COR-L47 (cell line): ENCODE measurements at regions not wholly inside any gene's neighbourhood (a gene's known extent, or its start where the extent isn't known, plus 50 kb on each side); places are given as distances from the start of the nearest gene placed in this dataset.
"Not testable (repeated sequence)": the region's sequence is repeated elsewhere in the genome, so short reads cannot be mapped to it uniquely, and the experiment has no call there.

ENCODE experiments used
- DNase-seq: peaks from one replicate; lab custom pipeline; 2025; lab: John Stamatoyannopoulos, UW

DNA sequence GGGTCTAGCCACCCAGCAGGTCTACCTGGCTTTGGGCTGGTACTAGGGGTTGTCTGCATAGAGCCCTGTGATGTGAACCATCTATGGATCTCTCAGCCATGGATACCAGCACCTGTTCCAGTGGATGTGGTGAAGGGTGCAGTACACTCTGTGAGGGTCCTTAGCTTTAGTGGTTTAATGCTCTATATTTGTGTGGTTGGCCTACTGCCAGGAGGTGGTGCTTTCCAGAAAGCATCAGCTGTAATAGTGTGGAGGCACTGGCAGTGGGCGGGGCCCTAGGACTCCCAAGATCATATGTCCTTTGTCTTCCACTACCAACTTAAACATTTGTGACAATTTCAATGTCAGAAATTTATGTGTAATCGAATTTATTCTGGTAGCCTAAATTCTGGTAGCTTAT lies 1065.1 kb downstream of the RPIA start:
- DNase-seq: not testable (repeated sequence)

DNA sequence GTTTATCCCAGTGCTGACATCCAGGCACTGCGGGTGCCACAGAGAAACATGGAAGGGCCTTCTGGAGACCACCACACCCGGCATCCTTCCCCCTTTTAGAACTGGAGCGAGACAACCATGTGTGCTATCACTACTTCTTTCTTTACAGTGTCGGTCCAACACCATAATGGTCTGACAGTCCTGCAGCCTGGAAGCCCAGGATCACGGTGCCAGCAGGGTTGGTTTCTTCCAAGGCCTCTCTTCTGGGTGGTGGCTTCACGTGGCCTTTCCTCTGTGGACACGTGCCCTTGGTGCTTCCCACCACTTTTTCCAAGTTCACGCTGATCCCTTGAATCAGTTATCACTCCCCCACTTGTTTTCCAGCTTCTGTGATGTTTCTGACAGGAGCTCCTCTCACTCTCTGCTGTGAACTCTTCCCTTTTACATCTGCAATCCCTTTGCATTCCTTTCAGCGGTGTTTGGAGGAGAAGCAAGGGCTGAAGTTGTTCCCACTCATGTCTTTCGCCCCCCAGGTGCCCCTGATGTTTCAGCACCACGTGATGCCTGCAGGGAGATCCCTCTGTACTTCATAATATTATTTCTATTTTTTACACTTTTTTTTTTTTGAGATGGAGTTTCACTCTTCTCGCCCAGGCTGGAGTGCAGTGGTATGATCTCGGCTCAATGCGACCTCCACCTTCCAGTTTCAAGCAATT lies 1067.0 kb downstream of the RPIA start:
- DNase-seq: not testable (repeated sequence)

DNA sequence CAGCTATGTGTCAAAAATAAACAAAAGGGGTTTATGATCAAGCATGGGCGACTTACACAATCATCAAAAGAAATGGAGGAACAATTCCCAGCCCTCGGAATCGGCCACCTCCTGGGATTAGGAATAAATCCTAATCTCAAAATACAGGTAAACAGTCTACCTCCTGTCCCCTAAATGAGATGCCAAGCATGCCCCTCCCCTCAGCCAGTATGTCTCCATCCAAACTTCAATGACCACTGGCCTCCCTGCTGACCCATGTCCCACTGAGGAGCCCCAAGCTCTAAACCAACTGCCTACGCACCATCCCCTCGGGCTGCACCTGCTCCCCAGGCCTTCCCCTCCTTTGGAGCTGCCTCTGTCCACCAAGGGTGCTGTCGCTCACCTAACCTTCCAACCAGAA lies 1069.3 kb downstream of the RPIA start:
- DNase-seq: not testable (repeated sequence)

DNA sequence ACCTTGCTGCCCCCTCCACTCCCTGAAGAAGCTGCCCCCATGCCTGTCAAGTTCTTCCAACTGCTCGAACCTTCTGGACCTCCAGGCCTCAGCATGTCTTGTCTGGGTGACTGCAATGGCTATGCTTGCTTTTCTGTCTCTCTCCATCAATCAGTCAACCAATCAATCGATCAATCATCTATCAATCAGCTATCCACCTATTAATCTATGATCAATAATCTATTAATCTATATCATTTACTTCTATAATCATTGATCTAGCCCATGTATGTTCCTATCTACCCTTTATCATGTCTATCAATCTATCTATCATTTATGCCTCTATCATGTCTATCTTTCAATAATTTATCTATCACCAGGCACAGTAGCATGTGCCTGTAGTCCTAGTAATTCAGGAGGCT lies 1069.7 kb downstream of the RPIA start:
- not testable (repeated sequence) for DNase-seq

DNA sequence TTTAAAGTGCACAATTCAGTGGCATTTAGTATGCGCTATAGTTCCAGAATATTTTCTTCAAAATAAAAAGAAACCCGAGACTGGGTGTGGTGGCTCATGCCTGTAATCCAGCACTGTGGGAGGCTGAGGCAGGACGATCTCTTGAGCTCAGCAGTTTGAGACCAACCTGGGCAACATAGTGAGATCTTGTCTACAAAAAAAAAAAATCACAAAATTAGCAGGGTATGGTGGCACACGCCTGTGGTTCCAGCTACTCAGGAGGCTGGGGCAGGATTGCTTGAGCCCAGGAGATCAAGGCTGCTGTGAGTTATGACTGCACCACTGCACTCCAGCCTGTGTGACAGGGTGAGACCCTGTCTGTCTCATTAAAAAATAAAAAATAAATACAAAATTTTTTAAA lies 1070.4 kb downstream of the RPIA start:
- not testable (repeated sequence) for DNase-seq

DNA sequence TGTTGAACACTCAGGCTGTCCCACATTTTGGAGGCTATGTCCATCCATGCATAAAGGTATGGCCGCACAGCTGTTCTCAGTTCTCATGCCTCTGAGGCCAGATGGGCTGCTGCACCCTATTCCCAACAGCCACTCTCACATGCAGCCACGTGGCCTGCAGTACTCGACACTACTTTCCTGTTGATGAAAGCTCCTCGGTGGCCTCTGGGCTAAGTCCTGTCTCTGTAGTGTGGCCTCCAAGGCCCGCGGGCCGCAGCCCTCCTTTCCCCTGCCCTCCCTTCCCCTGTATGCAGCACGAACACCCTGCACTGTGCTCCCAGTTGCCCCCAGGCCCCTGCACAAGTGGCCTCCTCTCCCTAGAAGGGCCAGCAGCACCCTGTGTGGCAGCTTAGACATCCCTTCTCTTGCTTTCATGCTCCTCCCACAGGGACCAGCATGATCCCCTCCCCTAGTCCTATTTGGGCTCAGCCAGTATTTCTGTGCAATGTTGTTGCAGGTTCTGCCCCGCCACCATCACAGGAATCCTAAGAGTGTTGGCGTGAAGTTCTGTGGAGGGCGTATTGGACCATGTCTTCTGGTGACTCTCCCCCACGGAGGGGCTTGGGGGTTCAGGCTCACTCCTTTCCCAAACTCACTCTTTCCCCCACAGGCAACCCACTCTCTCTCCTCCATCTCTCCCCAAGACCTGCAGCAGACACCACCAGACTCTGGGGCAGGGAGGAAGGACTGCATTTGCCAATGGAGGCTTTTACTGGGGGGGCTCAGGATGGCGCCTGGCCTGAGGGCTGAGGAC lies 1071.2 kb downstream of the RPIA start:
- not testable (repeated sequence) for DNase-seq

DNA sequence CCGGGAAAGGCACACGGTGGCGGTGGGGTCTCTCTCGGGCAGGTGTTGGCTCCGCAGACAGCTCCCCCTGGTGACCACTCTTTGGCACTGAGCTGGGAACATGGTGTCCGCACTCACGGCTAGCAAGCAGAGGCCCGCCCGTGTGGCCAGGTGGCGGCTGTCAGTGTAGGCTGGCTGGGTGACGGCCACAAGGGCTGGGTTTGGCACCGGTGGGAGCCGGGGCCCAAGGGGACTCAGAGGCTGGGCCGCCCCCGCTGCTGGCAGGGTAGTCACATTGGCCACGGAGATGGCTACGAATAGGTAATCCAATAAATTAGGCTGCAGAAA lies 1071.7 kb downstream of the RPIA start:
- DNase-seq: no peak

DNA sequence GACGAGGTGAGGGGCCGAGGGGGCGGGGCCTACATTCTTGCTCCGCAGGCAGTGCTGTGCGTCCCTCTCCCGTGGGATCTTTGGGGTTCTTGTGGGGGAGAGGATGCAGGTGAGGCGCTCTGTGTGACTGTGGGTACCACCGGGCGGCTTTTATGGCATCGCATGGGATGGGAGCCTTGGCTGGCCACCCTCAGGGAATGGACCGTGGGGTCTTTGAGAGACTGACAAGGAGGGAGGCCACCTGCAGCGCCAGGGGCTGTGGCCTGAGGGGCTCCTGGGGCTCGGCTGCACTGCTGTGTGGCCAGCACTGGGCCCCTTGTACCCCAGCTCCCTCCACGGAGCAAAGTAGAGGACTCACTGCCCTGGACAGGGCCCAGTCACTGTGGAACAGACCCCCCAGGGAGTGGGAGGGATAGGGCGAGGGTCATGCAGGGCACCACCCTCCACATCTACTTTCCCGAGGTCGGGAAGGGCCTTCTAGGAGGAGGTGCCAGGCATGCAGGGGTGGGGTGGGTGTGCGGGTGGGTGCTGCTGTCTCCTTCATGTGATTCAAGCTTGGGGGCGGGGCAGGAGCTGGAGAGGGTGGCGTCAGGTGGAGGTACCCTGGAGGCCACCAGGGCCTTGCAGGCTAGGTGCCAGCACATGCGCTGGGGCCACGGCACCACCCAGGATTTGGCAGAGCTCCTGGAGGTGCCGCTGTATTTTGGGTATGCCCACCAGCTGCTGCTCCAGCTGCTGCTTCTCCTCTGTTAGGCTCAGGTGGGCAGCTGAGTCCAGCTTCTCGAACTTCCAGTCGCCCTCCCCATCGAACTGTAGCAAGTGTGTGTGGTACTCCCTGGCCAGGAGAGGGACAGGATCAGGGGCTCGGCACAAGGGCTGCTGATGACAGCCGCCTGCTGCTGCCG lies 1072.4 kb downstream of the RPIA start:
- DNase-seq: no peak

DNA sequence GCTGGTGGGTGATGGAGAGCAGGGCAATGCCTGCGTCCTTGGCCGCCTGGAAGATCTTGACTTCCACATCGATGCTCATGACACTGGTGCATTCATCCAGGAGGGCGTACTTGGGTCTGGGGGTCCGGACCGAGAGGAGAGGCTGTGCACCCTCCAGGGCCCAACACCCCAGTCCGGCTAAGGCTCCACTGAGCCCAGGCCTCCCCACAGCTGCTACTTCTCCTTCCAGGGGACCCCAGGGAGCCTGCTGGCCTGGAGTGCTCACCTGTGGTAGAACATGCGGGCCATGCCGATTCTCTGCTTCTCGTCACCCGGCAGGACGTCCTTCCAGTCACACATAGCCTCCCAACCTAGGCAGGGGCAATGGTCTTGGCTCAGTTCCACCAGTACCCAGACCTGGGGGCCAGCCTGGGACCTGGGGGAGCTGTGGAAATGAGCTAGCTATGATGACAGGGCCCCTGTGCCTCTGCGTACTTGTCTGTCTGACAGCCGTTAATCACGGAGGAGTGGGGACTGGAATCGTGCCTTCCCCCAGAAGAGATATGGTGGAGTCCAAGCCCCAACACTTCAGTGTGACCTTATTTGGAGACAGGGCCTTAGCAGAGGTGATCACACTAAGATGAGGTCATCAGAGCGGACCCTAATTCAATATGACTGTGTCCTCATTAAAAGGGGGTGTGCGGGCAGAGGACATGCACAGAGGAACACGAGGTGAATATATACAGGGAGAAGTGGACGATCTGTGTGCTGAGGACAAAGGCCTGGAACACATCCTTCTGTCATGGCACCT lies 1073.3 kb downstream of the RPIA start:
- DNase-seq: not testable (repeated sequence)

DNA sequence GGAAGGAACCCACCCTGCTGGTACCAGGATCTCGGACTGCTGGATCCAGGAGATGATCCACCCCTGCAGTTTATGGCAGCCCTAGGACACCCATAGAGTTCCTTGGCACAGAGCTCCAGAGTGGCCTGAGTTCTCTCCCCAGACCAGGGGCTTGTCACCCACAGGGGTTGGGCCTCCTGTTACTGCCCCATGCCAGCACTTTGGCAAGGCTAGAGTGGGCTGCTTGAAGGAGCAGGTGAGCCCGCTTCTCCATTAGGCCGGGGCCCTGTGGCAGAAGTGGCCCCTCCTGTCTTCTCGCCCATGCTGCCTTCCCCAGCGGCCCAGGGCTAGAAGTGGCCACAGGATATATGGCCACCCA lies 1073.9 kb downstream of the RPIA start:
- not testable (repeated sequence) for DNase-seq

DNA sequence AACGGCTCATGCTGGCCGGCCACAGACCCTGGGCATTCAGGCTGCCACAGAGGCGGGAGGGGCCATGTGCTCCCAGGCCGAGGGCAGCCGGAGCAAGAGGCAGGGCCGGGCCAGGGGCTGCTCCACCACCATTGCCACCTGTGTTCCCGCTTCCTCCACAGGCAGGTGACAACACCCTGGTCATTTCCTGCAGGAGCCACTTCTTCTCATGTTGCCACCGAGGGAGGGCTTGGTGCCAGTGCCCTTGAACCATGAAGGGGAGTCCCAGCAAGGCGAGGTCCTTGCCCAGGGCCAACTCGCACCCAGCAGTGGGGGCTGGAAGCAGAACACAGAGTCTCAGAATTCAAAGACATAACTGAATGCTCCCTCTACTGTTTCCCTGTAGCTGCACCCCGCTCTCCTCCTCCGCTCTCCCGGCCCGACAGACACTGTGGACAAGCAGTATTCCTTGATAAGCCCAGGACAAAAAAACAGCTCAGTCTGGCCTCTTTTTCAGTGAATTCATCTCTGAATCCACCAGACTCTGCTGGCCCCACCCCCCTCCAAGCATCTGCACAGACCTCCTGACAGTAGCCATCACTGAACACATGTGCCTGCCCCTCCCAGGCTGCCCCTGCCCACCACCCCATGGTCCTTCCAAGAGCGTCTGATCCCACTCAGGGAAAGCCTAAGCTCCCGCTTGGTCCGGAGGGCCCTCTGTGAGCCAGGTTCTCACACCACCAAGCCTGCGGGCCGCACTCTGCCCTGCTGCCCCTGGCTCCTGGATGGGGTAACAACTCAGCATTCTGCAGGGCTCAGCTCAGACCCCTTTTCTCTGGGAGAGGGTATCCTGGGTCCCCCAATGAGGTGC lies 1074.9 kb downstream of the RPIA start:
- not testable (repeated sequence) for DNase-seq

DNA sequence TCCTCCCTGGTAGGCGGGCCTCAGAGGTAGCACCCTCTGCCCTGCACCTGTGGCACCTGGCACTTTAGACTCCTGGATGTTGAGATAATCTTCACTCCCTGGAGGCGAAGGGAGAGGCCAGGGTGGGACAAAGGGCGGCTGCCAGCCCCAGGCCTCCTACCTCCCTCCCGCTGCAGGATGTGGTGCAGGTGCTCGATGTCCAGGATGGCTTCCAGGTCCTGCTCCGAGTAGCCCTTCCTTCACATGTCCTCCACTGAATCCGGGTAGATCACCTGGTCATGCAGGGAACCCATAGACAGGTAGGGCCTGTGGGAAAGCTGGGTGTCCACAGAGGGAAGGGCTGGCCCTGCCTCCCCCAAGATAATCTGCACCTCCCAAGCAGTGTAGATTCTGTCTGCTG lies 1075.6 kb downstream of the RPIA start:
- not testable (repeated sequence) for DNase-seq

DNA sequence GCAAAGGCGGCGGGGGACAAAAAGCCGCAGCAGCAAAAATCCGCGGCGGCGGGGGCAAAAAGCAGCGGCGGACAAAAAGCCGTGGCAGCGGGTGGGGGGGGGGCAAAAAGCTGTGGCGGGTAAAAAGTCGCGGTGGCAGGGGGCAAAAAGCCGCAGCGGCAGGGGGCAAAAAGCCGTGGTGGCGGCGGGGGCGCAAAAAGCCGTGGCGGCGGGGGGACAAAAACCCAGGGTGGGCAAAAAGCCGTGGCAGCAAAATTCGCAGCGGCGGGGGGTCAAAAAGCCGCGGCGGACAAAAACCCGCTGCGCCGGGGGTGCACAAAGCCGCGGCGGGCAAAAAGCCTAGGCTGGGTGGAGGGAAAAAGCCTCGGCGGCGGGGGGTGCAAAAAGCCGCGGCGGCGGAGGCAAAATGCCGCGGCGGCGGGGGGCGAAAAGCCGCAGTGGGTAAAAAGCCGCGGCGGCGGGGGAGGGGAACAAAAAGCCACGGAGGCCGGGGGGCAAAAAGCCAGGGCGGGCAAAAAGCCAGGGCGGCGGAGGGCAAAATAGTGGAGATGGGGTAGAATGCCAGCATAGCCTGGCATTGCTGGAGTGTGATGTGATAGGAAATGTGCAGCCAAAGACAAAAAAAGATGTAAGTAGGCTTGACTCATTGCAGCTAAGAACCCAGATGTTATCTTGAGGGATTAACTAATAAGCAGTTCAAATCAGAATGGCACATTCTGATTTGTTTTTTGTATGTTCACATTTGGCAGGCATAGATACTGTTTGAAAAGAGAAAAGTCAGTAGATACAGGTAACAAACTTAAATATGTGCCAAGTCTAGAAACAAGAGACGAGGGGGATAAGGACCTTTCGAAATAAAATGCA lies 1076.3 kb downstream of the RPIA start:
- no peak for DNase-seq

DNA sequence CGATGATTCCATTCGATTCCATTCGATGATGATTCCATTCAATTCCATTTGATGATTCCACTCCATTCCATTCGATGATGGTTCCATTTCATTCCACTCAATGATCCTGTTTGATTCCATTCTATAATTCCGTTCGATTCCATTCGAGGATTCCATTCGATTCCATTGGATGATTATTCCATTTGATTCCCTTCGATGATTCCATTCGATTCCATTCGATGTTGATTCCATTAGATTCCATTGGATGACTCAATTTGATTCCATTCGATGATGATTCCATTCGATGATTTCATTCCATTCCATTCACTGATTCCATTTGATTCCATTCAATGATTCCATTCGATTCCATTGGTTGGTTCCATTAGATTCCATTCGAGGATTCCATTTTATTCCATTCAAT lies 1084.4 kb downstream of the RPIA start:
- no peak for DNase-seq

DNA sequence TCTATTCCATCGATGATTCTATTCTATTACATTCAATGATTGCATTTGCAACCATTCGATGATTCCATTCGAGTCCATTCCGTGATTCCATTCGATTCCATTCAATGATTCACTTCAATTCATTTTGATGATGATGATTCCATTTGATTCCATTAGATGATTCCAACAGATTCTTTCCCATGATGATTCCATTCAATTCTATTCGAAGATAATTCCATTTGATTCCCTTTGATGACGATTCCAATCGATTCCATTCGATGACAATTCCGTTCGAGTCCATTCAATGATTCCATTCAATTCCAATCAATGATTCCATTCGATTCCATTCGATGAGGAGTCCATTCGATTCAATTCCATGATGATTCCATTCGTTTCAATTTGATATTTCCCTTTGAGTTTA lies 1088.8 kb downstream of the RPIA start:
- DNase-seq: no peak

DNA sequence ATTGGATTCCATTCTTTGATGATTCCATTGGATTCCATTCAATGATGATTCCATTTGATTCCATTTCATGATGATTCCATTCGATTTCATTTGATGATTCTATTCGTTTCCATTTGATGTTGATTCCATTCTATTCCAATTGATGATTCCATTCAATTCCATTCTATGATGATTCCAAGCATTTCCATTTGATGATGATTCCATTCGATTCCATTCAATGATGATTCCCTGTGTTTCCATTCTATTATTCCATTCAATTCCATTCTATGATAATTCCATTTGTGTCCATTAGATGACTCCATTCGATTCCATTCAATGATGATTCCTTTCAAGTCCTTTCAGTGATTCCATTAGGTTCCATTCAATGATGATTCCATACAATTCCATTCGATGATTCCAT lies 1090.5 kb downstream of the RPIA start:
- no peak for DNase-seq

DNA sequence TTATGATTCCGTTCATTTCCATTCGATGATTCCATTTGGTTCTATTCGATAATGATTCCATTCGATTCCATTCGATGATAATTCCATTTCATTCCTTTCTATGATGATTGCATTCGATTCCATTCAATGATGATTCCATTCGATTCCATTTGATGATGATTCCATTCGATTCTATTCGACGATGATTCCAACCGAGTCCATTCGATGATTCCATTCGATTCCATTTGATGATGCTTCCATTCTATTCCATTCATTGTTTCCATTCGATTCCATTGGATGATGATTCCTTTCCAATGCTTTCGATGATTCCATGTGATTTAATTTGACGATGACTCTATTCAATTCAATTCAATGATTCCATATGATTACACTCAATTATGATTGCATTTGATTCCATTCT lies 1093.5 kb downstream of the RPIA start:
- DNase-seq: no peak

DNA sequence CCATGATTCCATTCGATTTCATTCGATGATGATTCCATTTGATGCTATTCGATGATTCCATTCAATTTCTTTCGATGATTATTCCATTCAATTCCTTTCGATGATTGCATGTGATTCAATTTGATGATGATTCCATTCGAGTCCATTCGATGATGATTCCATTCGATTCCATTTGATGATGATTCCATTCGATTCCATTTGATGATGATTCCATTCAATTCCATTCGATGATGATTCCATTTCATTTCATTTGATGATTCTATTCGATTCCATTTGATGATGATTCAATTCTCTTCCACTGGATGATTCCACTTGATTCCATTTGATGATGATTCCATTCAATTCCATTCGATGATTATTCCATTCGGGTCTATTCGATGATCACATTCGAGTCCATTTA lies 1094.1 kb downstream of the RPIA start:
- not testable (repeated sequence) for DNase-seq

DNA sequence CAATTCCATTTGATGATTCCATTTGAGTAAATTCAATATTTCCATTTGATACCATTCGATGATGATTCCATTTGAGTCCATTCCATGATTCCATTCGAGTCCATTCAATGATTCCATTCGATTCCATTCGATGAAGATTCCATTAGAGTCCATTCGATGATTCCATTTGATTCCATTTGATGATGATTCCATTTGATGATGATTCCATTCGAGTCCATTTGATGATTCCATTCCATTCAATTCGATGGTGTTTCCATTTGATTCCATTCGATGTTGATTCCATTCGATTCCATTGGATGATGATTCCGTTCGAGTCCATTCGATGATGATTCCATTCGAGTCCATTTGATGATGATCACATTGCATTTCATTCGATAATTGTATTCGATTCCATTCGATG lies 1095.2 kb downstream of the RPIA start:
- not testable (repeated sequence) for DNase-seq

DNA sequence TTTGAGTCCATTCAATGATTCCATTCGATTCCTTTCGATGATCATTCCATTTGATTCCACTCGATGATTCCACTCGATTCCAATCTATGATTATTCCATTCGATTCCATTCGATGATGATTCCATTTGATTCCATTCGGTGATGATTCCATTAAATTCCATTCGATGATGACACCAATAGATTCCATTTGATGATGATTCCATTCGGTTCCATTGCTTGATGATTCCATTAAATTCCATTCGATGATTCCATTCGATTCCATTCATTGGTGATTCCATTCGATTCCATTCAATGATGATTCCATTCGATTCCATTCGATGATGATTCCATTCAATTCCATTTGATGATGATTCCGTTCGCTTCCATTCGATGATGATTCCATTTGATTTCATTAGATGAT lies 1104.1 kb downstream of the RPIA start:
- DNase-seq: not testable (repeated sequence)
